Keratinocyte (primary cell): ENCODE measurements at regions not wholly inside any gene's neighbourhood (a gene's known extent, or its start where the extent isn't known, plus 50 kb on each side); places are given as distances from the start of the nearest gene placed in this dataset.

ENCODE experiments used
- DNase-seq: peaks from one replicate; pipeline ENCODE4 v3.0.0-alpha.2; 2011; ENCODE audit warnings: low read depth, missing footprints, low spot score
- FAIRE-seq: peaks from 2 replicates; lab custom pipeline; 2011; peaks lifted over from hg19 to GRCh38; lab: Jason Lieb, UNC
- H2AFZ ChIP-seq: 2 replicates; pipeline ENCODE4 v1.6.0; 2012; ENCODE audit warnings: low read length, control low read depth, inconsistent platforms; ENCODE audit not compliant: control insufficient read depth
- H3K27ac ChIP-seq: 2 replicates; pipeline ENCODE4 v1.5.1; 2011; ENCODE audit warnings: low read length; ENCODE audit not compliant: control insufficient read depth, insufficient read depth
- H3K27me3 ChIP-seq: 3 replicates; pipeline ENCODE4 v1.6.0; 2011; ENCODE audit warnings: low read length; ENCODE audit not compliant: control insufficient read depth, insufficient read depth; ENCODE audit errors: extremely low read depth
- H3K36me3 ChIP-seq, 2 experiments: 2 replicates in 1 of 2; 3 replicates in 1 of 2; pipeline ENCODE4 v1.5.1; 2011; ENCODE audit warnings: low read length in 2 of 2, mild to moderate bottlenecking in 1 of 2; ENCODE audit not compliant: control insufficient read depth in 2 of 2, insufficient read depth in 2 of 2; ENCODE audit errors: extremely low read depth in 1 of 2
- H3K4me1 ChIP-seq: 3 replicates; pipeline ENCODE4 v1.5.1; 2011; ENCODE audit warnings: low read length; ENCODE audit not compliant: control insufficient read depth, insufficient read depth; ENCODE audit errors: extremely low read depth
- H3K4me2 ChIP-seq: 3 replicates; pipeline ENCODE4 v1.6.0; 2011; ENCODE audit warnings: low read depth, low read length; ENCODE audit not compliant: control insufficient read depth, insufficient read depth; ENCODE audit errors: extremely low read depth
- H3K4me3 ChIP-seq, 3 experiments: fragments of 200-600 bp in 1 of 3; sonication (generic) in 1 of 3; 2 replicates in 2 of 3; 3 replicates in 1 of 3; pipeline ENCODE4 v1.5.1; 2011 to 2016; ENCODE audit warnings: low read length in 3 of 3, mild to moderate bottlenecking in 3 of 3, control low read depth in 2 of 3, inconsistent platforms in 1 of 3, low read depth in 1 of 3, mixed read lengths in 1 of 3, mixed run types in 1 of 3, moderate library complexity in 1 of 3; ENCODE audit not compliant: control insufficient read depth in 2 of 3, insufficient read depth in 2 of 3; ENCODE audit errors: extremely low read depth in 1 of 3
- H3K79me2 ChIP-seq: 2 replicates; pipeline ENCODE4 v1.6.0; 2012; ENCODE audit warnings: low read length; ENCODE audit not compliant: control insufficient read depth, insufficient read depth
- H3K9ac ChIP-seq: 3 replicates; pipeline ENCODE4 v1.6.0; 2011; ENCODE audit warnings: low read length; ENCODE audit not compliant: control insufficient read depth, insufficient read depth; ENCODE audit errors: extremely low read depth
- H3K9me1 ChIP-seq: 3 replicates; pipeline ENCODE4 v1.6.0; 2011; ENCODE audit warnings: low read length; ENCODE audit not compliant: control insufficient read depth, insufficient read depth; ENCODE audit errors: extremely low read depth
- H3K9me3 ChIP-seq: 2 replicates; pipeline ENCODE4 v1.5.1; 2012; ENCODE audit warnings: low read depth, low read length; ENCODE audit not compliant: control insufficient read depth
- H4K20me1 ChIP-seq: 3 replicates; pipeline ENCODE4 v1.6.0; 2011; ENCODE audit warnings: low read length; ENCODE audit not compliant: control insufficient read depth, insufficient read depth; ENCODE audit errors: extremely low read depth
- CTCF ChIP-seq, 3 experiments: IDR thresholded peaks in 1 of 3; conservative IDR thresholded peaks in 1 of 3; optimal IDR thresholded peaks in 1 of 3; 2 replicates in 2 of 3; 3 replicates in 1 of 3; pipeline versions ENCODE3 to v1.5.1; 2011; ENCODE audit warnings: low read length in 3 of 3, mild to moderate bottlenecking in 3 of 3, moderate library complexity in 2 of 3, control low read depth in 1 of 3, inconsistent platforms in 1 of 3; ENCODE audit not compliant: insufficient read depth in 2 of 3; ENCODE audit errors: extremely low read depth in 1 of 3
- EZH2 ChIP-seq: IDR thresholded peaks from one replicate; pipeline ENCODE4 v1.6.1; 2012; ENCODE audit warnings: inconsistent platforms, mild to moderate bottlenecking, low read length, moderate library complexity
- dilution Hi-C: fragments of 300-500 bp; cut with MboI; formaldehyde crosslinking; loops from one replicate; pipeline ENCODE4 v1.7.0; 2020; ENCODE audit warnings: low sequenced_read_pairs; ENCODE audit not compliant: extremely low pct_ligation_motif_present

GRCh38 chr20:4610871-4611270, 75.4 kb upstream of the PRNP start:
- dilution Hi-C loops: no loop called here
- Histone ChIP-seq H4K20me1 (no peaks in the 10 kb centered on the region), H3K4me3 (no peak overlapping the region), H3K27ac (no peak overlapping the region), H3K4me2 (no peak overlapping the region), H3K27me3 (no peaks in the 10 kb centered on the region), H3K79me2 (no peaks in the 10 kb centered on the region), H3K9me3 (no peaks in the 10 kb centered on the region), H3K4me1 (peaks cover 13% of the 10 kb centered on the region), H2AFZ (no peak overlapping the region), H3K9me1 (no peaks in the 10 kb centered on the region), H3K9ac (no peak overlapping the region), H3K36me3 (no peaks in the 10 kb centered on the region)
- TF ChIP-seq EZH2 (no peak), CTCF (optimal IDR thresholded peaks at IDR 0.05 in 1 of 3, IDR thresholded peaks at IDR 0.05 in 1 of 3, conservative IDR thresholded peaks at IDR 0.05 in 1 of 3; ENCODE audit: extremely low read depth in 1 of 3, insufficient read depth in 2 of 3, low read length in 3 of 3) (no peak)
- DNase-seq: no peak
- FAIRE-seq: no peak

GRCh38 chr20:4609511-4609910, 76.7 kb upstream of the PRNP start:
- no peak overlapping the region for H3K4me3 ChIP-seq
- no peak for FAIRE-seq
- DNase-seq: no peak
- H3K4me1 ChIP-seq: peaks cover 13% of the 10 kb centered on the region
- no peak for TF ChIP-seq CTCF (optimal IDR thresholded peaks at IDR 0.05 in 1 of 3, IDR thresholded peaks at IDR 0.05 in 1 of 3, conservative IDR thresholded peaks at IDR 0.05 in 1 of 3; ENCODE audit: extremely low read depth in 1 of 3, insufficient read depth in 2 of 3, low read length in 3 of 3)
- TF ChIP-seq EZH2: no peak
- no peak overlapping the region for H3K9ac ChIP-seq
- no peak overlapping the region for H3K4me2 ChIP-seq
- no peaks in the 10 kb centered on the region for H4K20me1 ChIP-seq
- no peaks in the 10 kb centered on the region for H3K9me1 ChIP-seq
- H3K27me3 ChIP-seq: no peaks in the 10 kb centered on the region
- H3K36me3 ChIP-seq: no peaks in the 10 kb centered on the region
- no peak overlapping the region for H2AFZ ChIP-seq
- no peak overlapping the region for H3K27ac ChIP-seq
- no peaks in the 10 kb centered on the region for H3K79me2 ChIP-seq
- dilution Hi-C loops: no loop called here
- no peaks in the 10 kb centered on the region for H3K9me3 ChIP-seq
